ENCODE measurements at regions not wholly inside any gene's neighbourhood (a gene's known extent, or its start where the extent isn't known, plus 50 kb on each side); places are given as distances from the start of the nearest gene placed in this dataset.

GRCh38 chr7:42858570-42858969, 53.3 kb downstream of the C7orf25 start:
- 88 to 90% methylated on average over 1 of the region's 1 CpG for WGBS, 2 donors
- no peaks in the 10 kb centered on the region for H3K9me3 ChIP-seq (ENCODE audit: control insufficient read depth in 2 of 2, insufficient read depth in 1 of 2, low read depth in 1 of 2, low read length in 1 of 2)
- H3K4me3 ChIP-seq (ENCODE audit: low read depth in 1 of 2, low read length in 2 of 2) = no peak overlapping the region

GRCh38 chr7:42856605-42856987, 55.3 kb downstream of the C7orf25 start:
- Histone ChIP-seq H3K27me3 (ENCODE audit: control insufficient read depth in 1 of 2, insufficient read depth in 2 of 2, low read length in 2 of 2) (peaks cover 0 to 2% of the 10 kb centered on the region in 2 donors), H3K27ac (ENCODE audit: low read depth in 2 of 2, low read length in 1 of 2) (no peak overlapping the region), H3K4me3 (ENCODE audit: low read depth in 1 of 2, low read length in 2 of 2) (peak overlapping the region in 1 of 2 donors; percentile 39), H3K4me1 (ENCODE audit: control insufficient read depth in 2 of 2, insufficient read depth in 2 of 2, low read length in 1 of 2) (peaks cover 3 to 9% of the 10 kb centered on the region in 2 donors), H3K9me3 (ENCODE audit: control insufficient read depth in 2 of 2, insufficient read depth in 1 of 2, low read depth in 1 of 2, low read length in 1 of 2) (no peaks in the 10 kb centered on the region), H3K36me3 (ENCODE audit: control insufficient read depth in 2 of 2, insufficient read depth in 2 of 2, low read length in 1 of 2) (no peaks in the 10 kb centered on the region)
- WGBS, 2 donors = 15 to 31% methylated on average over 19 of the region's 19 CpGs

More at GRCh38 chr7:42858570-42858969, 53.3 kb downstream of the C7orf25 start:
- no peak overlapping the region for H3K27ac ChIP-seq (ENCODE audit: low read depth in 2 of 2, low read length in 1 of 2)
- H3K36me3 ChIP-seq (ENCODE audit: control insufficient read depth in 2 of 2, insufficient read depth in 2 of 2, low read length in 1 of 2) = no peaks in the 10 kb centered on the region
- no peaks in the 10 kb centered on the region for H3K27me3 ChIP-seq (ENCODE audit: control insufficient read depth in 1 of 2, insufficient read depth in 2 of 2, low read length in 2 of 2)
- H3K4me1 ChIP-seq (ENCODE audit: control insufficient read depth in 2 of 2, insufficient read depth in 2 of 2, low read length in 1 of 2) = peaks cover 3 to 9% of the 10 kb centered on the region in 2 donors

GRCh38 chr7:42854571-42855118, 57.2 kb downstream of the C7orf25 start:
- Histone ChIP-seq H3K27ac (ENCODE audit: low read depth in 2 of 2, low read length in 1 of 2) (no peak overlapping the region), H3K27me3 (ENCODE audit: control insufficient read depth in 1 of 2, insufficient read depth in 2 of 2, low read length in 2 of 2) (peaks cover 0 to 2% of the 10 kb centered on the region in 2 donors), H3K36me3 (ENCODE audit: control insufficient read depth in 2 of 2, insufficient read depth in 2 of 2, low read length in 1 of 2) (no peaks in the 10 kb centered on the region), H3K9me3 (ENCODE audit: control insufficient read depth in 2 of 2, insufficient read depth in 1 of 2, low read depth in 1 of 2, low read length in 1 of 2) (no peaks in the 10 kb centered on the region), H3K4me3 (ENCODE audit: low read depth in 1 of 2, low read length in 2 of 2) (no peak overlapping the region), H3K4me1 (ENCODE audit: control insufficient read depth in 2 of 2, insufficient read depth in 2 of 2, low read length in 1 of 2) (peaks cover 3 to 9% of the 10 kb centered on the region in 2 donors)
- WGBS, 2 donors = 81 to 82% methylated on average over 11 of the region's 11 CpGs

DNA sequence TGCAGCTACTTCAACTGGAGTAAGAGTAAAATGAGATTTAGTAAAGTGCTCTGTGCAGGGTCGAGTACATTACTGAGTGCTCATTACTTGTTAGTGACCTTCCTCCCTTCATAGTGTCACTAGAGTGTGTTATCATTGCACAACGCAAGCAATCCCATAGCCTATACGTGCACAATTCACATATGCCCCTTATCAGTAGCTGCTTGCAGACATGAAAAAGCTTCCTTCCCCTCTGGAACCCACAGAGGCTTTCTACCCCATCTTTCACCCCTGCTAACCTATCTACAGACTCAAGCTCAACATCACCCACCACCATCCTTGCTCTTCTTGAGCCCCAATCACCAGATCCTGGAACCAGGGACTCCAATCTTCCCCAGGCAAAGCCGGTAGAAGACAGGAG, 59.3 kb downstream of the C7orf25 start:
- peaks cover 3 to 9% of the 10 kb centered on the region in 2 donors for H3K4me1 ChIP-seq (ENCODE audit: control insufficient read depth in 2 of 2, insufficient read depth in 2 of 2, low read length in 1 of 2)
- no peak overlapping the region for H3K27ac ChIP-seq (ENCODE audit: low read depth in 2 of 2, low read length in 1 of 2)
- H3K27me3 ChIP-seq (ENCODE audit: control insufficient read depth in 1 of 2, insufficient read depth in 2 of 2, low read length in 2 of 2) = peaks cover 0 to 2% of the 10 kb centered on the region in 2 donors
- H3K9me3 ChIP-seq (ENCODE audit: control insufficient read depth in 2 of 2, insufficient read depth in 1 of 2, low read depth in 1 of 2, low read length in 1 of 2) = no peaks in the 10 kb centered on the region
- 67 to 71% methylated on average over 4 of the region's 4 CpGs for WGBS, 2 donors
- no peaks in the 10 kb centered on the region for H3K36me3 ChIP-seq (ENCODE audit: control insufficient read depth in 2 of 2, insufficient read depth in 2 of 2, low read length in 1 of 2)
- H3K4me3 ChIP-seq (ENCODE audit: low read depth in 1 of 2, low read length in 2 of 2) = no peak overlapping the region

- WGBS, 2 donors = 28 to 35% methylated on average over 12 of the region's 12 CpGs
- no peak overlapping the region for H3K4me3 ChIP-seq (ENCODE audit: low read depth in 1 of 2, low read length in 2 of 2)
- H3K27me3 ChIP-seq (ENCODE audit: control insufficient read depth in 1 of 2, insufficient read depth in 2 of 2, low read length in 2 of 2) = no peaks in the 10 kb centered on the region
- no peak overlapping the region for H3K27ac ChIP-seq (ENCODE audit: low read depth in 2 of 2, low read length in 1 of 2)
- H3K4me1 ChIP-seq (ENCODE audit: control insufficient read depth in 2 of 2, insufficient read depth in 2 of 2, low read length in 1 of 2) = no peaks in the 10 kb centered on the region
- no peaks in the 10 kb centered on the region for H3K9me3 ChIP-seq (ENCODE audit: control insufficient read depth in 2 of 2, insufficient read depth in 1 of 2, low read depth in 1 of 2, low read length in 1 of 2)
- H3K36me3 ChIP-seq (ENCODE audit: control insufficient read depth in 2 of 2, insufficient read depth in 2 of 2, low read length in 1 of 2) = no peaks in the 10 kb centered on the region
Measured at GRCh38 chr7:42843205-42843800, 68.6 kb downstream of the C7orf25 start.

- H3K4me3 ChIP-seq (ENCODE audit: low read depth in 1 of 2, low read length in 2 of 2) = no peak overlapping the region
- no peaks in the 10 kb centered on the region for H3K27me3 ChIP-seq (ENCODE audit: control insufficient read depth in 1 of 2, insufficient read depth in 2 of 2, low read length in 2 of 2)
- H3K9me3 ChIP-seq (ENCODE audit: control insufficient read depth in 2 of 2, insufficient read depth in 1 of 2, low read depth in 1 of 2, low read length in 1 of 2) = no peaks in the 10 kb centered on the region
- H3K27ac ChIP-seq (ENCODE audit: low read depth in 2 of 2, low read length in 1 of 2) = no peak overlapping the region
- no peaks in the 10 kb centered on the region for H3K36me3 ChIP-seq (ENCODE audit: control insufficient read depth in 2 of 2, insufficient read depth in 2 of 2, low read length in 1 of 2)
- H3K4me1 ChIP-seq (ENCODE audit: control insufficient read depth in 2 of 2, insufficient read depth in 2 of 2, low read length in 1 of 2) = no peaks in the 10 kb centered on the region
Measured at GRCh38 chr7:42834676-42835075, 77.2 kb downstream of the C7orf25 start.

GRCh38 chr7:42833411-42833810, 78.5 kb downstream of the C7orf25 start:
- no peaks in the 10 kb centered on the region for H3K9me3 ChIP-seq (ENCODE audit: control insufficient read depth in 2 of 2, insufficient read depth in 1 of 2, low read depth in 1 of 2, low read length in 1 of 2)
- 59 to 71% methylated on average over 4 of the region's 4 CpGs for WGBS, 2 donors

GRCh38 chr7:42832667-42833066, 79.2 kb downstream of the C7orf25 start:
- Histone ChIP-seq H3K4me3 (ENCODE audit: low read depth in 1 of 2, low read length in 2 of 2) (no peak overlapping the region), H3K27me3 (ENCODE audit: control insufficient read depth in 1 of 2, insufficient read depth in 2 of 2, low read length in 2 of 2) (no peaks in the 10 kb centered on the region), H3K27ac (ENCODE audit: low read depth in 2 of 2, low read length in 1 of 2) (no peak overlapping the region), H3K9me3 (ENCODE audit: control insufficient read depth in 2 of 2, insufficient read depth in 1 of 2, low read depth in 1 of 2, low read length in 1 of 2) (no peaks in the 10 kb centered on the region), H3K4me1 (ENCODE audit: control insufficient read depth in 2 of 2, insufficient read depth in 2 of 2, low read length in 1 of 2) (no peaks in the 10 kb centered on the region), H3K36me3 (ENCODE audit: control insufficient read depth in 2 of 2, insufficient read depth in 2 of 2, low read length in 1 of 2) (no peaks in the 10 kb centered on the region)

More at GRCh38 chr7:42833411-42833810, 78.5 kb downstream of the C7orf25 start:
- Histone ChIP-seq H3K4me3 (ENCODE audit: low read depth in 1 of 2, low read length in 2 of 2) (no peak overlapping the region), H3K27me3 (ENCODE audit: control insufficient read depth in 1 of 2, insufficient read depth in 2 of 2, low read length in 2 of 2) (no peaks in the 10 kb centered on the region), H3K4me1 (ENCODE audit: control insufficient read depth in 2 of 2, insufficient read depth in 2 of 2, low read length in 1 of 2) (no peaks in the 10 kb centered on the region), H3K27ac (ENCODE audit: low read depth in 2 of 2, low read length in 1 of 2) (no peak overlapping the region), H3K36me3 (ENCODE audit: control insufficient read depth in 2 of 2, insufficient read depth in 2 of 2, low read length in 1 of 2) (no peaks in the 10 kb centered on the region)

DNA sequence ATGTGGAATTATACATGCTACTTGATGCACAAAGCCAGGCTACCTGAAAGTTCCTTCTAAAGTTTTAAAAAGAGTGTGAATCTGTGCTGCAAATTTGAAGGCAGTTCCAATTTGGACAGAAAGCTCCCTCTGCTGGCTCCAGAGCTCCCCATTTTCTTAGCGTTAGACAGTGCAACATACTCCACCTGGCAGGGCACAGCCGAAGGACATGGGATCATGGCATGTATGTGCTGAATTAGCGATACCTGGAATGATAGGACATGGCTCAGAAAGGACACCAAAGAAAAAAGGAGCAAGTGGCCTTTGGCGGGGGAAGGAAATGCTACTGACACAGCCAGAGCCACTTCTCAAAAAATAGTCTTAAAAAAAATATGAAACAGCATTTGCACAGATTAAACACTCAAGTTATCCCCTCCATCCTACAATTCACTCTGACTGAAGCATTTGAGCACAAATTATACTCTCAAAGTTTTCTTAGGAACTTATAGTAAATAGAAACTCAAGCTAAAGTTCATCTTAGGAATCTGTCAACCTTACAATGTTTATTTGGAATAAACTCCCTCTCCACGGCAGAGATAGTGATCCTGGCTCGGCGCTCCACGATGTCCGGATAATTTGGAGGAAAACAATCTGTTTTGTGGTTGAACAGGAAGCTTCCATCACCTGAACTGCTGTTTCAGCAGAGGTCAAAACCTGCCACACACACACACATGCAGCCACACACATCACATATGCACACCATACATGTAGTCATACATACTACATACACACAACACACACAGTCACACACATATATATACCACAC, 80.0 kb downstream of the C7orf25 start:
- H3K9me3 ChIP-seq (ENCODE audit: control insufficient read depth in 2 of 2, insufficient read depth in 1 of 2, low read depth in 1 of 2, low read length in 1 of 2) = no peaks in the 10 kb centered on the region
- H3K36me3 ChIP-seq (ENCODE audit: control insufficient read depth in 2 of 2, insufficient read depth in 2 of 2, low read length in 1 of 2) = no peaks in the 10 kb centered on the region
- no peak overlapping the region for H3K27ac ChIP-seq (ENCODE audit: low read depth in 2 of 2, low read length in 1 of 2)
- no peaks in the 10 kb centered on the region for H3K27me3 ChIP-seq (ENCODE audit: control insufficient read depth in 1 of 2, insufficient read depth in 2 of 2, low read length in 2 of 2)
- no peaks in the 10 kb centered on the region for H3K4me1 ChIP-seq (ENCODE audit: control insufficient read depth in 2 of 2, insufficient read depth in 2 of 2, low read length in 1 of 2)
- WGBS, 2 donors = 42% methylated on average over 9 of the region's 9 CpGs
- no peak overlapping the region for H3K4me3 ChIP-seq (ENCODE audit: low read depth in 1 of 2, low read length in 2 of 2)

All from esophagus (tissue), 2 donors.